Brain microvascular endothelial cell (primary cell): ENCODE measurements at regions not wholly inside any gene's neighbourhood (a gene's known extent, or its start where the extent isn't known, plus 50 kb on each side); places are given as distances from the start of the nearest gene placed in this dataset.

Source experiments
- DNase-seq: peaks from one replicate; pipeline ENCODE4 v3.0.0-alpha.2; 2020
- H3K27ac ChIP-seq: fragments of 250-450 bp; sonication (Bioruptor Pico); 2 replicates; pipeline ENCODE4 v1.5.1; 2020; ENCODE audit warnings: mild to moderate bottlenecking, moderate library complexity
- H3K27me3 ChIP-seq: fragments of 250-450 bp; sonication (Bioruptor Pico); replicated peaks from 2 replicates; pipeline ENCODE4 v1.5.1; 2020; ENCODE audit warnings: mild to moderate bottlenecking
- H3K36me3 ChIP-seq: fragments of 250-450 bp; sonication (Bioruptor Pico); replicated peaks from 2 replicates; pipeline ENCODE4 v1.5.1; 2020; ENCODE audit warnings: mild to moderate bottlenecking
- H3K4me3 ChIP-seq: 2 replicates; pipeline ENCODE4 v1.5.1; 2011; ENCODE audit warnings: low read depth, mild to moderate bottlenecking, control low read depth, low read length, moderate library complexity
- in situ Hi-C: cut with HindIII; loops from 2 replicates; pipeline ENCODE4 v1.10.0; 2017; ENCODE audit warnings: low sequenced_read_pairs, low pct_ligation_motif_present
- TF ChIP-seq, protein P1 (sequence below): IDR thresholded peaks from 2 replicates; pipeline ENCODE4 v1.5.1; 2011; ENCODE audit warnings: low read depth, mild to moderate bottlenecking, moderate library complexity, low read length, control low read depth, inconsistent platforms; ENCODE audit errors: missing control alignments

GRCh38 chr1:167145965-167146364, 52.1 kb downstream of the STYXL2 start:
- Histone ChIP-seq H3K27ac (no peak overlapping the region), H3K27me3 (no peaks in the 10 kb centered on the region), H3K36me3 (no peaks in the 10 kb centered on the region), H3K4me3 (no peak overlapping the region)
- in situ Hi-C loops: no loop called here
- TF ChIP-seq, protein P1, sequence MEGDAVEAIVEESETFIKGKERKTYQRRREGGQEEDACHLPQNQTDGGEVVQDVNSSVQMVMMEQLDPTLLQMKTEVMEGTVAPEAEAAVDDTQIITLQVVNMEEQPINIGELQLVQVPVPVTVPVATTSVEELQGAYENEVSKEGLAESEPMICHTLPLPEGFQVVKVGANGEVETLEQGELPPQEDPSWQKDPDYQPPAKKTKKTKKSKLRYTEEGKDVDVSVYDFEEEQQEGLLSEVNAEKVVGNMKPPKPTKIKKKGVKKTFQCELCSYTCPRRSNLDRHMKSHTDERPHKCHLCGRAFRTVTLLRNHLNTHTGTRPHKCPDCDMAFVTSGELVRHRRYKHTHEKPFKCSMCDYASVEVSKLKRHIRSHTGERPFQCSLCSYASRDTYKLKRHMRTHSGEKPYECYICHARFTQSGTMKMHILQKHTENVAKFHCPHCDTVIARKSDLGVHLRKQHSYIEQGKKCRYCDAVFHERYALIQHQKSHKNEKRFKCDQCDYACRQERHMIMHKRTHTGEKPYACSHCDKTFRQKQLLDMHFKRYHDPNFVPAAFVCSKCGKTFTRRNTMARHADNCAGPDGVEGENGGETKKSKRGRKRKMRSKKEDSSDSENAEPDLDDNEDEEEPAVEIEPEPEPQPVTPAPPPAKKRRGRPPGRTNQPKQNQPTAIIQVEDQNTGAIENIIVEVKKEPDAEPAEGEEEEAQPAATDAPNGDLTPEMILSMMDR: no peak
- DNase-seq: no peak

- no peak overlapping the region for H3K27ac ChIP-seq
- no peak for DNase-seq
- TF ChIP-seq, protein P1: no peak
- in situ Hi-C loops: no loop called here
- no peak overlapping the region for H3K4me3 ChIP-seq
- H3K27me3 ChIP-seq: no peaks in the 10 kb centered on the region
- H3K36me3 ChIP-seq: no peaks in the 10 kb centered on the region
Measured at GRCh38 chr1:167146903-167147539, 53.1 kb downstream of the STYXL2 start.

GRCh38 chr1:167148421-167148820, 54.5 kb downstream of the STYXL2 start:
- DNase-seq: no peak
- Histone ChIP-seq H3K36me3 (no peaks in the 10 kb centered on the region), H3K27ac (no peak overlapping the region), H3K27me3 (no peaks in the 10 kb centered on the region), H3K4me3 (no peak overlapping the region)
- TF ChIP-seq, protein P1: no peak
- in situ Hi-C loops: no loop called here

GRCh38 chr1:167149793-167150491, 56.1 kb downstream of the STYXL2 start:
- in situ Hi-C loops: no loop called here
- no peak overlapping the region for H3K4me3 ChIP-seq
- TF ChIP-seq, protein P1: no peak
- no peak overlapping the region for H3K27ac ChIP-seq
- H3K27me3 ChIP-seq: no peaks in the 10 kb centered on the region
- no peaks in the 10 kb centered on the region for H3K36me3 ChIP-seq
- no peak for DNase-seq

DNA sequence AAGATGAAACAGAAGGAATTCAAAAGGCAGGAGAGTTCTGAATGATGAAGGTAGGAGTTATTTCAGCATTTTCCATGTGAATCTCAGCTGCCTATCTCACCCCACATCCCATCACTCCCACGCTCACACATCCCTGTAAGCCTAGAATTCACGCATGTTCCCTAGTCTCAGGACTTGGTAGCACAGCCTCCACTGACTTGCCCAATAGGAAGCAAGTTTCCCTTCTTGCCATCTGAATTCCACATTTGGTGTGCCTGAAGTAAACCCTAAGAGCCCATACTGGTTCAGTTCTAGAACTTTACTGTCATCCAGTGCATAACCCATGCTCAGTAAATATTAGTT, 56.6 kb downstream of the STYXL2 start:
- TF ChIP-seq, protein P1: no peak
- H3K36me3 ChIP-seq: no peaks in the 10 kb centered on the region
- H3K27ac ChIP-seq: no peak overlapping the region
- H3K27me3 ChIP-seq: no peaks in the 10 kb centered on the region
- in situ Hi-C loops: no loop called here
- H3K4me3 ChIP-seq: no peak overlapping the region
- no peak for DNase-seq
